ENCODE measurements at regions not wholly inside any gene's neighbourhood (a gene's known extent, or its start where the extent isn't known, plus 50 kb on each side); places are given as distances from the start of the nearest gene placed in this dataset.

- no peak for TF ChIP-seq CTCF (IDR thresholded peaks at IDR 0.05; ENCODE audit: insufficient read depth, low read length, poor library complexity, severe bottlenecking)
- DNase-seq (ENCODE audit: low read depth): no peak
- Histone ChIP-seq H3K4me3 (ENCODE audit: low read depth, low read length) (no peak overlapping the region), H3K36me3 (ENCODE audit: control insufficient read depth, insufficient read depth, low read length) (peaks cover 1% of the 10 kb centered on the region), H3K27me3 (ENCODE audit: control insufficient read depth, insufficient read depth, low read length) (no peaks in the 10 kb centered on the region)
These were observed 54.0 kb downstream of the NCOR2 start for GRCh38 chr12:124513297-124513867.

GRCh38 chr12:124512667-124513296 is 54.6 kb downstream of the NCOR2 start:
- Histone ChIP-seq H3K4me3 (ENCODE audit: low read depth, low read length) (no peak overlapping the region), H3K36me3 (ENCODE audit: control insufficient read depth, insufficient read depth, low read length) (peaks cover 1% of the 10 kb centered on the region), H3K27me3 (ENCODE audit: control insufficient read depth, insufficient read depth, low read length) (no peaks in the 10 kb centered on the region)
- peak; percentile 86 for DNase-seq (ENCODE audit: low read depth)
- TF ChIP-seq CTCF (IDR thresholded peaks at IDR 0.05; ENCODE audit: insufficient read depth, low read length, poor library complexity, severe bottlenecking): no peak

GRCh38 chr12:124511259-124511985 is 56.0 kb downstream of the NCOR2 start:
- Histone ChIP-seq H3K27me3 (ENCODE audit: control insufficient read depth, insufficient read depth, low read length) (no peaks in the 10 kb centered on the region), H3K4me3 (ENCODE audit: low read depth, low read length) (no peak overlapping the region), H3K36me3 (ENCODE audit: control insufficient read depth, insufficient read depth, low read length) (peaks cover 1% of the 10 kb centered on the region)
- no peak for TF ChIP-seq CTCF (IDR thresholded peaks at IDR 0.05; ENCODE audit: insufficient read depth, low read length, poor library complexity, severe bottlenecking)
- no peak for DNase-seq (ENCODE audit: low read depth)

- no peak overlapping the region for H3K4me3 ChIP-seq (ENCODE audit: low read depth, low read length)
- H3K36me3 ChIP-seq (ENCODE audit: control insufficient read depth, insufficient read depth, low read length): peaks cover 1% of the 10 kb centered on the region
- no peak for DNase-seq (ENCODE audit: low read depth)
- no peaks in the 10 kb centered on the region for H3K27me3 ChIP-seq (ENCODE audit: control insufficient read depth, insufficient read depth, low read length)
- TF ChIP-seq CTCF (IDR thresholded peaks at IDR 0.05; ENCODE audit: insufficient read depth, low read length, poor library complexity, severe bottlenecking): peak; percentile 29
These were observed 57.0 kb downstream of the NCOR2 start for GRCh38 chr12:124510301-124510970.

GRCh38 chr12:124509676-124510300 is 57.6 kb downstream of the NCOR2 start:
- H3K4me3 ChIP-seq (ENCODE audit: low read depth, low read length): no peak overlapping the region
- DNase-seq (ENCODE audit: low read depth): peak; percentile 67

More at GRCh38 chr12:124509676-124510300, 57.6 kb downstream of the NCOR2 start:
- Histone ChIP-seq H3K36me3 (ENCODE audit: control insufficient read depth, insufficient read depth, low read length) (peaks cover 1% of the 10 kb centered on the region), H3K27me3 (ENCODE audit: control insufficient read depth, insufficient read depth, low read length) (no peaks in the 10 kb centered on the region)
- TF ChIP-seq CTCF (IDR thresholded peaks at IDR 0.05; ENCODE audit: insufficient read depth, low read length, poor library complexity, severe bottlenecking): no peak

Measured in kidney epithelial cell (primary cell).